ENCODE measurements at regions not wholly inside any gene's neighbourhood (a gene's known extent, or its start where the extent isn't known, plus 50 kb on each side); places are given as distances from the start of the nearest gene placed in this dataset.
A peak's percentile ranks its signal among the peaks of the same experiment; 100 is the strongest.
"Not testable (repeated sequence)": the region's sequence is repeated elsewhere in the genome, so short reads cannot be mapped to it uniquely, and the experiment has no call there.

- peaks cover 3% of the 10 kb centered on the region for H3K9me3 Mint-ChIP-seq
- no peak overlapping the region for H3K4me3 Mint-ChIP-seq
- H3K36me3 Mint-ChIP-seq = no peaks in the 10 kb centered on the region
- H3K79me2 ChIP-seq (ENCODE audit: low read depth) = no peaks in the 10 kb centered on the region
- H2AFZ ChIP-seq (replicated peaks) = no peak overlapping the region
- H3K27ac Mint-ChIP-seq = peak overlapping the region; percentile 21
- H3F3A ChIP-seq (ENCODE audit: low read depth) = no peaks in the 10 kb centered on the region
- TF ChIP-seq EZH2 (IDR thresholded peaks at IDR 0.05) = no peak
- TF ChIP-seq CTCF (IDR thresholded peaks at IDR 0.05) = no peak
- no peak for TF ChIP-seq EZH2phosphoT487 (IDR thresholded peaks at IDR 0.05)
- no peak overlapping the region for H3K27ac ChIP-seq
- peaks cover 33% of the 10 kb centered on the region for H3K4me1 ChIP-seq
- peaks cover 43% of the 10 kb centered on the region for H3K4me1 Mint-ChIP-seq
- H3K27me3 ChIP-seq = no peaks in the 10 kb centered on the region
- peaks cover 23% of the 10 kb centered on the region for H3K27me3 Mint-ChIP-seq (ENCODE audit: insufficient read depth, low read depth)
- no peaks in the 10 kb centered on the region for H4K20me1 ChIP-seq (ENCODE audit: low read depth)
- DNase-seq (ENCODE audit: low spot score) = no peak
- no peaks in the 10 kb centered on the region for H3K9me3 ChIP-seq (ENCODE audit: low read depth)
- H3K9ac ChIP-seq = no peak overlapping the region
- no peaks in the 10 kb centered on the region for H3K36me3 ChIP-seq
- H3K4me3 ChIP-seq = no peak overlapping the region
- no peak overlapping the region for H3K4me2 ChIP-seq
Observed at GRCh38 chr11:116033931-116034553, 529.8 kb upstream of the CADM1 start.

- H3K79me2 ChIP-seq (ENCODE audit: low read depth) = no peaks in the 10 kb centered on the region
- H4K20me1 ChIP-seq (ENCODE audit: low read depth) = no peaks in the 10 kb centered on the region
- no peaks in the 10 kb centered on the region for H3K27me3 ChIP-seq
- H3K27ac ChIP-seq = no peak overlapping the region
- H3K4me2 ChIP-seq = no peak overlapping the region
- H2AFZ ChIP-seq (replicated peaks) = no peak overlapping the region
- H3K4me1 ChIP-seq = peaks cover 19% of the 10 kb centered on the region
- TF ChIP-seq CTCF (IDR thresholded peaks at IDR 0.05) = no peak
- Mint-ChIP-seq H3K27me3 (ENCODE audit: insufficient read depth, low read depth) (peaks cover 21% of the 10 kb centered on the region), H3K36me3 (no peaks in the 10 kb centered on the region), H3K4me3 (no peak overlapping the region), H3K9me3 (peaks cover 3% of the 10 kb centered on the region), H3K27ac (no peak overlapping the region), H3K4me1 (peaks cover 24% of the 10 kb centered on the region)
- no peak overlapping the region for H3K4me3 ChIP-seq
- no peaks in the 10 kb centered on the region for H3K9me3 ChIP-seq (ENCODE audit: low read depth)
- H3F3A ChIP-seq (ENCODE audit: low read depth) = no peaks in the 10 kb centered on the region
- DNase-seq (ENCODE audit: low spot score) = no peak
- H3K9ac ChIP-seq = no peak overlapping the region
- no peaks in the 10 kb centered on the region for H3K36me3 ChIP-seq
Observed at GRCh38 chr11:116030697-116031331, 526.6 kb upstream of the CADM1 start.

- DNase-seq (ENCODE audit: low spot score); H3K36me3 ChIP-seq; H3K4me3 ChIP-seq; H3K4me1 Mint-ChIP-seq; H3F3A ChIP-seq (ENCODE audit: low read depth); H3K79me2 ChIP-seq (ENCODE audit: low read depth); H3K27me3 ChIP-seq; H3K9ac ChIP-seq; H3K27ac ChIP-seq; H4K20me1 ChIP-seq (ENCODE audit: low read depth); H3K4me1 ChIP-seq; H3K36me3 Mint-ChIP-seq; H3K4me3 Mint-ChIP-seq; H3K27ac Mint-ChIP-seq; H3K9me3 ChIP-seq (ENCODE audit: low read depth); H2AFZ ChIP-seq (replicated peaks); H3K4me2 ChIP-seq: not testable (repeated sequence)
- H3K9me3 Mint-ChIP-seq = peaks cover 16% of the 10 kb centered on the region
- peaks cover 14% of the 10 kb centered on the region for H3K27me3 Mint-ChIP-seq (ENCODE audit: insufficient read depth, low read depth)
Observed at GRCh38 chr11:116028506-116028905, 524.3 kb upstream of the CADM1 start.

- H3K79me2 ChIP-seq (ENCODE audit: low read depth) = no peaks in the 10 kb centered on the region
- no peaks in the 10 kb centered on the region for H4K20me1 ChIP-seq (ENCODE audit: low read depth)
- H3K4me3 ChIP-seq = no peak overlapping the region
- Mint-ChIP-seq H3K27me3 (ENCODE audit: insufficient read depth, low read depth) (peaks cover 5% of the 10 kb centered on the region), H3K36me3 (no peaks in the 10 kb centered on the region), H3K4me1 (no peaks in the 10 kb centered on the region), H3K4me3 (no peak overlapping the region), H3K27ac (no peak overlapping the region), H3K9me3 (peaks cover 2% of the 10 kb centered on the region)
- H3K9me3 ChIP-seq (ENCODE audit: low read depth) = no peaks in the 10 kb centered on the region
- TF ChIP-seq EZH2phosphoT487 (IDR thresholded peaks at IDR 0.05) (no peak), EZH2 (IDR thresholded peaks at IDR 0.05) (no peak), CTCF (IDR thresholded peaks at IDR 0.05) (no peak)
- DNase-seq (ENCODE audit: low spot score) = no peak
- no peaks in the 10 kb centered on the region for H3K4me1 ChIP-seq
- no peak overlapping the region for H2AFZ ChIP-seq (replicated peaks)
- H3K9ac ChIP-seq = no peak overlapping the region
- no peaks in the 10 kb centered on the region for H3F3A ChIP-seq (ENCODE audit: low read depth)
- no peak overlapping the region for H3K4me2 ChIP-seq
- H3K36me3 ChIP-seq = no peaks in the 10 kb centered on the region
- H3K27ac ChIP-seq = no peak overlapping the region
- peaks cover 13% of the 10 kb centered on the region for H3K27me3 ChIP-seq
Observed at GRCh38 chr11:115999437-115999836, 495.2 kb upstream of the CADM1 start.
